ENCODE measurements at regions not wholly inside any gene's neighbourhood (a gene's known extent, or its start where the extent isn't known, plus 50 kb on each side); places are given as distances from the start of the nearest gene placed in this dataset.

DNA sequence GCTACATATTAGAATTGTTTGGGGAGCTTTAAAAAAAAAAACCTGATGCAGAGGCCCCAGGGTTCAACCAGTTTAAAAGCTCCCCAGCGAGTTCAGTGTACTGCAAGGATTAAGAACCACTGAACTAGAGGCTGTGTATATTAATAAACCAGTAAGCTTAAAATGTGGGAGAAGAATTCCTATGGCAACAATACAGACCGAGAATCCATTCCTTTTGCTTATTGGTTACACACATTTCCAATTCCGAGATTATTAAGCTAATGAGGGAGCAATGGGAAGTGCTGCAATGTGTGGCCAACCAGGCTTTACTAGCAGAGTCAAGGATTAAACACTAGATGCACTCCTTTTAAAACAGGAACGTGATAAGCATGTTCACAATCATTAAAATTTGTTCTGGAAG lies 204.4 kb downstream of the TDRD15 start:
- intact Hi-C loops (cut with micrococcal nuclease), result no loop called here
- Histone ChIP-seq H4K20me1 (ENCODE audit: insufficient read depth) (no peaks in the 10 kb centered on the region), H3K4me3 (replicated peaks in 1 of 2; ENCODE audit: low read depth in 1 of 2, low read length in 2 of 2) (no peak overlapping the region), H3K9me3 (ENCODE audit: control insufficient read depth in 1 of 2, insufficient read depth in 1 of 2, low read depth in 1 of 2, low read length in 2 of 2) (no peaks in the 10 kb centered on the region), H3K79me2 (ENCODE audit: insufficient read depth, low read length) (no peaks in the 10 kb centered on the region), H2AFZ (ENCODE audit: low read depth, low read length, poor library complexity, severe bottlenecking) (no peak overlapping the region), H3K4me1 (ENCODE audit: control insufficient read depth in 1 of 2, insufficient read depth in 2 of 2, low read length in 2 of 2) (no peaks in the 10 kb centered on the region), H3K9me2 (ENCODE audit: insufficient read depth) (no peaks in the 10 kb centered on the region), H3K27me3 (ENCODE audit: insufficient read depth, low read length) (no peaks in the 10 kb centered on the region), H3K4me2 (ENCODE audit: low read length) (no peak overlapping the region), H3K9ac (ENCODE audit: low read length) (no peak overlapping the region), H3K36me3 (ENCODE audit: control insufficient read depth in 1 of 2, insufficient read depth in 2 of 2, low read length in 2 of 2) (no peaks in the 10 kb centered on the region), H3K27ac (ENCODE audit: low read depth, low read length) (no peak overlapping the region)
- ChIA-PET POLR2A (no interaction called here), CTCF (interaction anchor here (1.2 kb wide), 1 partner anchor 9 kb away, joined by 4 read pairs; no protein-coding TSS in a partner anchor), RAD21 (ENCODE audit: low non-redundant PET in 1 of 2, low total read pairs in 2 of 2, uncharacterized antibody in 2 of 2, unreplicated experiment in 2 of 2) (no interaction called here)
- BruUV-seq (replicated peaks), result no TSS peak
- DNase-seq (ENCODE audit: low read depth, low spot score) (no peak), ATAC-seq (no peak)
- TF ChIP-seq ZNF274 (IDR thresholded peaks at IDR 0.05; ENCODE audit: low read depth, low read length) (no peak), JUND (IDR thresholded peaks at IDR 0.05) (no peak), FOSL1 (IDR thresholded peaks at IDR 0.05; ENCODE audit: low read depth) (no peak), ELF1 (IDR thresholded peaks at IDR 0.05; ENCODE audit: borderline replicate concordance, low read depth) (no peak), POLR2A (IDR thresholded peaks at IDR 0.05; ENCODE audit: borderline replicate concordance, extremely low read depth, insufficient read depth, insufficient read length) (no peak), EZH2 (IDR thresholded peaks at IDR 0.05) (no peak), CTCF (IDR thresholded peaks at IDR 0.05 in 2 of 3, conservative IDR thresholded peaks at IDR 0.05 in 1 of 3; ENCODE audit: borderline replicate concordance in 1 of 3, insufficient read depth in 1 of 3, low read depth in 2 of 3, low read length in 2 of 3) (no peak), RAD21 (IDR thresholded peaks at IDR 0.05; ENCODE audit: low read depth) (no peak)

GRCh38 chr2:21330786-21331391 lies 207.1 kb downstream of the TDRD15 start:
- no TSS peak for BruUV-seq (replicated peaks)

More at GRCh38 chr2:21330786-21331391, 207.1 kb downstream of the TDRD15 start:
- H2AFZ ChIP-seq (ENCODE audit: low read depth, low read length, poor library complexity, severe bottlenecking), result no peak overlapping the region
- H3K9me3 ChIP-seq (ENCODE audit: control insufficient read depth in 1 of 2, insufficient read depth in 1 of 2, low read depth in 1 of 2, low read length in 2 of 2), result no peaks in the 10 kb centered on the region
- no peak overlapping the region for H3K9ac ChIP-seq (ENCODE audit: low read length)
- no peaks in the 10 kb centered on the region for H3K27me3 ChIP-seq (ENCODE audit: insufficient read depth, low read length)
- H4K20me1 ChIP-seq (ENCODE audit: insufficient read depth), result no peaks in the 10 kb centered on the region
- H3K4me3 ChIP-seq (replicated peaks in 1 of 2; ENCODE audit: low read depth in 1 of 2, low read length in 2 of 2), result no peak overlapping the region
- H3K36me3 ChIP-seq (ENCODE audit: control insufficient read depth in 1 of 2, insufficient read depth in 2 of 2, low read length in 2 of 2), result no peaks in the 10 kb centered on the region
- TF ChIP-seq ZFX (IDR thresholded peaks at IDR 0.05) (no peak), CTCF (IDR thresholded peaks at IDR 0.05 in 2 of 3, conservative IDR thresholded peaks at IDR 0.05 in 1 of 3; ENCODE audit: borderline replicate concordance in 1 of 3, insufficient read depth in 1 of 3, low read depth in 2 of 3, low read length in 2 of 3) (no peak), EZH2 (IDR thresholded peaks at IDR 0.05) (no peak), POLR2AphosphoS5 (IDR thresholded peaks at IDR 0.05; ENCODE audit: low read depth, low read length) (no peak), POLR2A (IDR thresholded peaks at IDR 0.05; ENCODE audit: borderline replicate concordance, extremely low read depth, insufficient read depth, insufficient read length) (no peak), TCF7L2 (IDR thresholded peaks at IDR 0.05; ENCODE audit: borderline replicate concordance, extremely low read depth, insufficient read depth, insufficient read length) (no peak)
- no peaks in the 10 kb centered on the region for H3K4me1 ChIP-seq (ENCODE audit: control insufficient read depth in 1 of 2, insufficient read depth in 2 of 2, low read length in 2 of 2)
- no peak for DNase-seq (ENCODE audit: low read depth, low spot score)
- ATAC-seq, result no peak
- RAD21 ChIA-PET (ENCODE audit: low non-redundant PET in 1 of 2, low total read pairs in 2 of 2, uncharacterized antibody in 2 of 2, unreplicated experiment in 2 of 2), result no interaction called here
- CTCF ChIA-PET, result no interaction called here
- H3K9me2 ChIP-seq (ENCODE audit: insufficient read depth), result no peaks in the 10 kb centered on the region
- no peak overlapping the region for H3K27ac ChIP-seq (ENCODE audit: low read depth, low read length)
- no peaks in the 10 kb centered on the region for H3K79me2 ChIP-seq (ENCODE audit: insufficient read depth, low read length)
- H3K4me2 ChIP-seq (ENCODE audit: low read length), result no peak overlapping the region
- intact Hi-C loops (cut with micrococcal nuclease), result no loop called here
- POLR2A ChIA-PET, result no interaction called here
